OCI-LY1 (cell line): ENCODE measurements at regions not wholly inside any gene's neighbourhood (a gene's known extent, or its start where the extent isn't known, plus 50 kb on each side); places are given as distances from the start of the nearest gene placed in this dataset.

Experiments
- H2AFZ ChIP-seq: fragments of 200-600 bp; sonication (generic), shearing (Covaris generic); 2 replicates; pipeline ENCODE4 v1.6.0; 2014; ENCODE audit warnings: antibody characterized with exemption, mild to moderate bottlenecking, low read length
- H3F3A ChIP-seq: fragments of 200-600 bp; sonication (generic), shearing (Covaris generic); 2 replicates; pipeline ENCODE4 v1.6.0; 2014; ENCODE audit warnings: mild to moderate bottlenecking, antibody characterized with exemption, low read length, moderate library complexity; ENCODE audit not compliant: insufficient read depth
- H3K27ac ChIP-seq: fragments of 200-600 bp; sonication (generic); 2 replicates; pipeline ENCODE4 v1.5.1; 2014; ENCODE audit warnings: low read length, mixed run types, mild to moderate bottlenecking, low read depth; ENCODE audit not compliant: poor library complexity, severe bottlenecking
- H3K27me3 ChIP-seq: fragments of 200-600 bp; sonication (generic); 2 replicates; pipeline ENCODE4 v1.6.0; 2014; ENCODE audit warnings: antibody characterized with exemption, mild to moderate bottlenecking, low read length, moderate library complexity; ENCODE audit not compliant: insufficient read depth
- H3K36me3 ChIP-seq: fragments of 200-600 bp; sonication (generic); 2 replicates; pipeline ENCODE4 v1.6.1; 2014; ENCODE audit warnings: mild to moderate bottlenecking, antibody characterized with exemption, low read length, moderate library complexity, mixed read lengths; ENCODE audit not compliant: insufficient read depth
- H3K4me1 ChIP-seq: fragments of 200-600 bp; sonication (generic); 2 replicates; pipeline ENCODE4 v1.5.1; 2014; ENCODE audit warnings: mild to moderate bottlenecking, low read length, moderate library complexity; ENCODE audit not compliant: insufficient read depth, severe bottlenecking
- H3K4me2 ChIP-seq: fragments of 200-600 bp; sonication (generic), shearing (Covaris generic); 2 replicates; pipeline ENCODE4 v1.6.1; 2014; ENCODE audit warnings: low read length
- H3K4me3 ChIP-seq: fragments of 200-600 bp; sonication (generic); 2 replicates; pipeline ENCODE4 v1.5.1; 2014; ENCODE audit warnings: low read length, low read depth, mild to moderate bottlenecking, mixed read lengths; ENCODE audit not compliant: poor library complexity, severe bottlenecking
- H3K79me2 ChIP-seq: fragments of 200-600 bp; shearing (Covaris generic); 2 replicates; pipeline ENCODE4 v1.6.1; 2016; ENCODE audit warnings: mixed run types, low read length, mixed read lengths; ENCODE audit not compliant: insufficient read depth
- H3K9ac ChIP-seq: fragments of 200-600 bp; sonication (generic), shearing (Covaris generic); 2 replicates; pipeline ENCODE4 v1.6.1; 2014; ENCODE audit warnings: mild to moderate bottlenecking, low read length, mixed read lengths
- H3K9me2 ChIP-seq: fragments of 200-600 bp; sonication (generic), shearing (Covaris generic); 2 replicates; pipeline ENCODE4 v1.6.1; 2014; ENCODE audit warnings: low read depth, mild to moderate bottlenecking, low read length, mixed read lengths
- H3K9me3 ChIP-seq: fragments of 200-600 bp; shearing (Covaris generic); 2 replicates; pipeline ENCODE4 v1.6.1; 2014; ENCODE audit warnings: low read length, mixed read lengths
- H4K20me1 ChIP-seq: fragments of 200-600 bp; sonication (generic), shearing (Covaris generic); 2 replicates; pipeline ENCODE4 v1.6.0; 2016; ENCODE audit warnings: mild to moderate bottlenecking, low read length; ENCODE audit not compliant: insufficient read depth
- EZH2 ChIP-seq: fragments of 200-600 bp; sonication (generic), shearing (Covaris generic); IDR thresholded peaks from 2 replicates; pipeline ENCODE4 v1.8.0; 2017; ENCODE audit warnings: borderline replicate concordance, mixed run types, mild to moderate bottlenecking, antibody characterized with exemption, low read length, moderate library complexity, mixed read lengths
- TF ChIP-seq, protein P1 (sequence below): fragments of 200-600 bp; sonication (generic), shearing (Covaris generic); IDR thresholded peaks from 2 replicates; pipeline ENCODE4 v1.5.1; 2017; ENCODE audit warnings: mild to moderate bottlenecking, antibody characterized with exemption, low read length, moderate library complexity, mixed read lengths

GRCh38 chr4:158018221-158018830 lies 154.5 kb downstream of the GASK1B start:
- Histone ChIP-seq H3K27me3 (no peaks in the 10 kb centered on the region), H3K4me3 (no peak overlapping the region), H2AFZ (no peak overlapping the region), H3K4me1 (no peaks in the 10 kb centered on the region), H3K4me2 (no peak overlapping the region), H3K27ac (no peak overlapping the region), H4K20me1 (no peaks in the 10 kb centered on the region), H3K79me2 (no peaks in the 10 kb centered on the region), H3K9me2 (no peaks in the 10 kb centered on the region), H3K36me3 (no peaks in the 10 kb centered on the region), H3F3A (no peaks in the 10 kb centered on the region), H3K9me3 (no peaks in the 10 kb centered on the region), H3K9ac (no peak overlapping the region)
- TF ChIP-seq EZH2 = no peak
- TF ChIP-seq, protein P1, sequence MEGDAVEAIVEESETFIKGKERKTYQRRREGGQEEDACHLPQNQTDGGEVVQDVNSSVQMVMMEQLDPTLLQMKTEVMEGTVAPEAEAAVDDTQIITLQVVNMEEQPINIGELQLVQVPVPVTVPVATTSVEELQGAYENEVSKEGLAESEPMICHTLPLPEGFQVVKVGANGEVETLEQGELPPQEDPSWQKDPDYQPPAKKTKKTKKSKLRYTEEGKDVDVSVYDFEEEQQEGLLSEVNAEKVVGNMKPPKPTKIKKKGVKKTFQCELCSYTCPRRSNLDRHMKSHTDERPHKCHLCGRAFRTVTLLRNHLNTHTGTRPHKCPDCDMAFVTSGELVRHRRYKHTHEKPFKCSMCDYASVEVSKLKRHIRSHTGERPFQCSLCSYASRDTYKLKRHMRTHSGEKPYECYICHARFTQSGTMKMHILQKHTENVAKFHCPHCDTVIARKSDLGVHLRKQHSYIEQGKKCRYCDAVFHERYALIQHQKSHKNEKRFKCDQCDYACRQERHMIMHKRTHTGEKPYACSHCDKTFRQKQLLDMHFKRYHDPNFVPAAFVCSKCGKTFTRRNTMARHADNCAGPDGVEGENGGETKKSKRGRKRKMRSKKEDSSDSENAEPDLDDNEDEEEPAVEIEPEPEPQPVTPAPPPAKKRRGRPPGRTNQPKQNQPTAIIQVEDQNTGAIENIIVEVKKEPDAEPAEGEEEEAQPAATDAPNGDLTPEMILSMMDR = no peak

DNA sequence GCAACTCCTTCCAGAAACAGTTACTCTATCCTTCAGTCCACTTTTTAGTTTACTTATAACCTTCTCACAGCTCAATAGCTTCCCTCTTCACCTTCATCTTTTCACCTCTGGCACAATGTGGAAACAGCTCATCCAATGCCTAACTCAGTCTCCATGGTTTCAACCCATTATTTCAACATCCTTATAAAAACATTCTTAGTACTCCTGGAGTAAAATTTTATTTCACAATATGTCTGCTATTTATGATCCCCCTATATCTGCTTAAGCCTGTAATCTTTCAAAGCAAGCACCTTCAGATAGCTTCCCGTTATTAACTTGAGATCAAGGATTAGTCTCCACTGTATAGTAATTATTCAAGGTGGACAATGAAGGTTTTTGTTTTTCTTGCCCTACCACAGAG lies 156.3 kb downstream of the GASK1B start:
- H3K79me2 ChIP-seq = no peaks in the 10 kb centered on the region
- H3K27me3 ChIP-seq = no peaks in the 10 kb centered on the region
- no peak overlapping the region for H3K4me3 ChIP-seq
- H3F3A ChIP-seq = no peaks in the 10 kb centered on the region
- H2AFZ ChIP-seq = no peak overlapping the region
- no peaks in the 10 kb centered on the region for H4K20me1 ChIP-seq
- no peak overlapping the region for H3K9ac ChIP-seq
- H3K4me1 ChIP-seq = no peaks in the 10 kb centered on the region
- H3K27ac ChIP-seq = no peak overlapping the region
- H3K9me3 ChIP-seq = no peaks in the 10 kb centered on the region
- no peak overlapping the region for H3K4me2 ChIP-seq
- H3K9me2 ChIP-seq = no peaks in the 10 kb centered on the region
- TF ChIP-seq EZH2 = no peak
- TF ChIP-seq, protein P1 = no peak
- no peaks in the 10 kb centered on the region for H3K36me3 ChIP-seq

GRCh38 chr4:158015241-158015640 lies 157.6 kb downstream of the GASK1B start:
- Histone ChIP-seq H3F3A (no peaks in the 10 kb centered on the region), H3K79me2 (no peaks in the 10 kb centered on the region), H3K27ac (no peak overlapping the region), H3K9me3 (no peaks in the 10 kb centered on the region), H3K9me2 (no peaks in the 10 kb centered on the region), H3K36me3 (no peaks in the 10 kb centered on the region), H3K4me3 (no peak overlapping the region), H4K20me1 (no peaks in the 10 kb centered on the region), H3K4me1 (no peaks in the 10 kb centered on the region), H2AFZ (no peak overlapping the region), H3K27me3 (no peaks in the 10 kb centered on the region), H3K4me2 (no peak overlapping the region), H3K9ac (no peak overlapping the region)
- TF ChIP-seq, protein P1 = no peak
- TF ChIP-seq EZH2 = no peak
